Neural cell (in vitro differentiated cells): ENCODE measurements at regions not wholly inside any gene's neighbourhood (a gene's known extent, or its start where the extent isn't known, plus 50 kb on each side); places are given as distances from the start of the nearest gene placed in this dataset.

Source experiments
- H2AFZ ChIP-seq: fragments of 200-600, 300-800 bp; sonication (generic), shearing (Covaris generic); 2 replicates; pipeline ENCODE4 v1.6.0; 2014; ENCODE audit warnings: low read depth, mild to moderate bottlenecking, antibody characterized with exemption, low read length, moderate library complexity
- H3F3A ChIP-seq: fragments of 200-600 bp; shearing (Covaris generic); 2 replicates; pipeline ENCODE4 v1.6.1; 2016; ENCODE audit warnings: mild to moderate bottlenecking, moderate library complexity, mixed read lengths, antibody characterized with exemption, low read length; ENCODE audit not compliant: insufficient read depth, poor library complexity, severe bottlenecking
- H3K27ac ChIP-seq: fragments of 200-600, 300-800 bp; sonication (generic), shearing (Covaris generic); 2 replicates; pipeline ENCODE4 v1.5.1; 2014; ENCODE audit warnings: mild to moderate bottlenecking, low read length, moderate library complexity
- H3K27me3 ChIP-seq: fragments of 300-800, 200-600 bp; sonication (generic), shearing (Covaris generic); 2 replicates; pipeline ENCODE4 v1.6.0; 2014; ENCODE audit warnings: mild to moderate bottlenecking, low read depth, low read length, moderate library complexity; ENCODE audit not compliant: insufficient read depth
- H3K36me3 ChIP-seq: fragments of 300-800, 200-600 bp; sonication (generic), shearing (Covaris generic); 2 replicates; pipeline ENCODE4 v1.5.1; 2014; ENCODE audit warnings: mild to moderate bottlenecking, antibody characterized with exemption, low read length, moderate library complexity; ENCODE audit not compliant: insufficient read depth
- H3K4me2 ChIP-seq: fragments of 300-800, 200-600 bp; sonication (generic), shearing (Covaris generic); 2 replicates; pipeline ENCODE4 v1.6.0; 2014; ENCODE audit warnings: mild to moderate bottlenecking, low read length
- H3K4me3 ChIP-seq: fragments of 300-800, 200-600 bp; sonication (generic), shearing (Covaris generic); 2 replicates; pipeline ENCODE4 v1.5.1; 2014; ENCODE audit warnings: mild to moderate bottlenecking, low read length, moderate library complexity
- H3K79me2 ChIP-seq: fragments of 200-600 bp; shearing (Covaris generic); replicated peaks from 2 replicates; pipeline ENCODE4 v1.6.0; 2014; ENCODE audit warnings: mild to moderate bottlenecking, low read length, moderate library complexity; ENCODE audit not compliant: insufficient read depth
- H3K9ac ChIP-seq: fragments of 300-800, 200-600 bp; sonication (generic), shearing (Covaris generic); 2 replicates; pipeline ENCODE4 v1.6.1; 2016; ENCODE audit warnings: mild to moderate bottlenecking, low read length, mixed read lengths
- H3K9me2 ChIP-seq: fragments of 200-600 bp; shearing (Covaris generic); 2 replicates; pipeline ENCODE4 v1.6.1; 2016; ENCODE audit warnings: mild to moderate bottlenecking, low read length, mixed read lengths; ENCODE audit not compliant: insufficient read depth
- H3K9me3 ChIP-seq: fragments of 200-600, 300-800 bp; sonication (generic), shearing (Covaris generic); 2 replicates; pipeline ENCODE4 v1.6.1; 2016; ENCODE audit warnings: mild to moderate bottlenecking, mixed run types, low read length, moderate library complexity, mixed read lengths
- H4K20me1 ChIP-seq: fragments of 200-600 bp; shearing (Covaris generic); 2 replicates; pipeline ENCODE4 v1.6.1; 2016; ENCODE audit warnings: mild to moderate bottlenecking, mixed run types; ENCODE audit not compliant: insufficient read depth
- EP300 ChIP-seq: fragments of 450-650 bp; conservative IDR thresholded peaks from 2 replicates; pipeline ENCODE4 v1.6.1; 2014; ENCODE audit warnings: antibody characterized with exemption, mild to moderate bottlenecking, moderate library complexity; ENCODE audit not compliant: poor library complexity, severe bottlenecking
- EZH2 ChIP-seq: fragments of 200-600, 300-800 bp; shearing (Covaris generic), sonication (generic); IDR thresholded peaks from 2 replicates; pipeline ENCODE4 v1.6.1; 2014; ENCODE audit warnings: antibody characterized with exemption, low read length, borderline replicate concordance, mild to moderate bottlenecking; ENCODE audit not compliant: insufficient read depth, poor library complexity, severe bottlenecking
- MXI1 ChIP-seq: fragments of 450-650 bp; conservative IDR thresholded peaks from 2 replicates; pipeline ENCODE4 v1.6.1; 2014; ENCODE audit warnings: antibody characterized with exemption, mild to moderate bottlenecking; ENCODE audit not compliant: poor library complexity, severe bottlenecking
- POLR2AphosphoS5 ChIP-seq: IDR thresholded peaks from 2 replicates; pipeline ENCODE4 v1.6.1; 2012
- RAD21 ChIP-seq: fragments of 450-650 bp; conservative IDR thresholded peaks from 2 replicates; pipeline ENCODE4 v1.6.1; 2014; ENCODE audit warnings: antibody characterized with exemption, mild to moderate bottlenecking, moderate library complexity
- REST ChIP-seq: IDR thresholded peaks from 2 replicates; pipeline ENCODE4 v1.6.1; 2012; ENCODE audit warnings: borderline replicate concordance
- SMC3 ChIP-seq: fragments of 450-650 bp; conservative IDR thresholded peaks from 2 replicates; pipeline ENCODE4 v1.6.1; 2014; ENCODE audit warnings: antibody characterized with exemption, mild to moderate bottlenecking, moderate library complexity; ENCODE audit not compliant: poor library complexity
- TAF1 ChIP-seq: IDR thresholded peaks from 2 replicates; pipeline ENCODE4 v1.6.1; 2012; ENCODE audit warnings: low read depth
- TF ChIP-seq, protein P1 (sequence below): fragments of 450-650 bp; IDR thresholded peaks from 2 replicates; pipeline ENCODE4 v1.5.1; 2014; ENCODE audit warnings: antibody characterized with exemption, mild to moderate bottlenecking, moderate library complexity; ENCODE audit not compliant: poor library complexity, severe bottlenecking

GRCh38 chr6:55023230-55023629 lies 151.1 kb upstream of the HCRTR2 start:
- no peak overlapping the region for H3K4me3 ChIP-seq
- H3K27me3 ChIP-seq: no peaks in the 10 kb centered on the region
- TF ChIP-seq POLR2AphosphoS5 (no peak), RAD21 (no peak), EP300 (no peak), TAF1 (no peak), SMC3 (no peak), REST (no peak), EZH2 (no peak), MXI1 (no peak)
- TF ChIP-seq, protein P1, sequence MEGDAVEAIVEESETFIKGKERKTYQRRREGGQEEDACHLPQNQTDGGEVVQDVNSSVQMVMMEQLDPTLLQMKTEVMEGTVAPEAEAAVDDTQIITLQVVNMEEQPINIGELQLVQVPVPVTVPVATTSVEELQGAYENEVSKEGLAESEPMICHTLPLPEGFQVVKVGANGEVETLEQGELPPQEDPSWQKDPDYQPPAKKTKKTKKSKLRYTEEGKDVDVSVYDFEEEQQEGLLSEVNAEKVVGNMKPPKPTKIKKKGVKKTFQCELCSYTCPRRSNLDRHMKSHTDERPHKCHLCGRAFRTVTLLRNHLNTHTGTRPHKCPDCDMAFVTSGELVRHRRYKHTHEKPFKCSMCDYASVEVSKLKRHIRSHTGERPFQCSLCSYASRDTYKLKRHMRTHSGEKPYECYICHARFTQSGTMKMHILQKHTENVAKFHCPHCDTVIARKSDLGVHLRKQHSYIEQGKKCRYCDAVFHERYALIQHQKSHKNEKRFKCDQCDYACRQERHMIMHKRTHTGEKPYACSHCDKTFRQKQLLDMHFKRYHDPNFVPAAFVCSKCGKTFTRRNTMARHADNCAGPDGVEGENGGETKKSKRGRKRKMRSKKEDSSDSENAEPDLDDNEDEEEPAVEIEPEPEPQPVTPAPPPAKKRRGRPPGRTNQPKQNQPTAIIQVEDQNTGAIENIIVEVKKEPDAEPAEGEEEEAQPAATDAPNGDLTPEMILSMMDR: no peak

GRCh38 chr6:55033016-55033546 lies 141.2 kb upstream of the HCRTR2 start:
- no peak overlapping the region for H3K4me2 ChIP-seq
- no peaks in the 10 kb centered on the region for H3K9me3 ChIP-seq
- no peaks in the 10 kb centered on the region for H3K36me3 ChIP-seq

More at GRCh38 chr6:55023230-55023629, 151.1 kb upstream of the HCRTR2 start:
- no peaks in the 10 kb centered on the region for H3K79me2 ChIP-seq
- H3K36me3 ChIP-seq: no peaks in the 10 kb centered on the region
- no peaks in the 10 kb centered on the region for H4K20me1 ChIP-seq
- no peak overlapping the region for H3K27ac ChIP-seq
- H3K9me2 ChIP-seq: no peaks in the 10 kb centered on the region
- H3K9me3 ChIP-seq: no peaks in the 10 kb centered on the region
- no peak overlapping the region for H2AFZ ChIP-seq
- no peaks in the 10 kb centered on the region for H3F3A ChIP-seq
- H3K9ac ChIP-seq: no peak overlapping the region
- H3K4me2 ChIP-seq: no peak overlapping the region

More at GRCh38 chr6:55033016-55033546, 141.2 kb upstream of the HCRTR2 start:
- no peaks in the 10 kb centered on the region for H3K79me2 ChIP-seq
- no peak overlapping the region for H3K27ac ChIP-seq
- no peaks in the 10 kb centered on the region for H3F3A ChIP-seq
- TF ChIP-seq TAF1 (no peak), REST (no peak), EP300 (no peak), SMC3 (no peak), MXI1 (no peak), RAD21 (no peak), EZH2 (no peak)
- H2AFZ ChIP-seq: no peak overlapping the region
- no peaks in the 10 kb centered on the region for H3K27me3 ChIP-seq
- no peak overlapping the region for H3K9ac ChIP-seq
- no peak overlapping the region for H3K4me3 ChIP-seq
- no peaks in the 10 kb centered on the region for H3K9me2 ChIP-seq
- no peaks in the 10 kb centered on the region for H4K20me1 ChIP-seq
